SK-N-DZ (cell line): ENCODE measurements at regions not wholly inside any gene's neighbourhood (a gene's known extent, or its start where the extent isn't known, plus 50 kb on each side); places are given as distances from the start of the nearest gene placed in this dataset.
"Not testable (repeated sequence)": the region's sequence is repeated elsewhere in the genome, so short reads cannot be mapped to it uniquely, and the experiment has no call there.

Experiments
- DNase-seq: peaks from one replicate; pipeline ENCODE4 v3.0.0-alpha.2; 2015; ENCODE audit warnings: low spot score

DNA sequence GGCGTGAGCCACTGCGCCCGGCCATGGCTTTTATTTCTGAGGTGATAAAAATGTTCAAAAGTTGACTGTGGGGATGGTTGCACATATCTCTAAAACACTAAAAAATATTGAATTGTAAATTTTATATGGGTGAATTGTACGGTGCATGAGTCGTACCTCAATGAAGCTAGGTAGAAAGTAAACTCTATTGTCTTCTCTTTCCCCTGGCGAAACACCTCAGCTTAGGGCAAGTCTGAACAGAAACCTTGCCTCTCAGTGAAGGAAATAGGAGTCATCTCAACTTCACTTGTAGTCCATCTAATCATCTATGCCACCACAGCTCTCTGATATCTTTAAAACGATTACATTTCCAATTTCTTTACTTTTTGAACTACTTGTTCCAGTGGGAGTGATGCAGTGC lies 309.6 kb downstream of the SPATA31A1 start:
- not testable (repeated sequence) for DNase-seq

DNA sequence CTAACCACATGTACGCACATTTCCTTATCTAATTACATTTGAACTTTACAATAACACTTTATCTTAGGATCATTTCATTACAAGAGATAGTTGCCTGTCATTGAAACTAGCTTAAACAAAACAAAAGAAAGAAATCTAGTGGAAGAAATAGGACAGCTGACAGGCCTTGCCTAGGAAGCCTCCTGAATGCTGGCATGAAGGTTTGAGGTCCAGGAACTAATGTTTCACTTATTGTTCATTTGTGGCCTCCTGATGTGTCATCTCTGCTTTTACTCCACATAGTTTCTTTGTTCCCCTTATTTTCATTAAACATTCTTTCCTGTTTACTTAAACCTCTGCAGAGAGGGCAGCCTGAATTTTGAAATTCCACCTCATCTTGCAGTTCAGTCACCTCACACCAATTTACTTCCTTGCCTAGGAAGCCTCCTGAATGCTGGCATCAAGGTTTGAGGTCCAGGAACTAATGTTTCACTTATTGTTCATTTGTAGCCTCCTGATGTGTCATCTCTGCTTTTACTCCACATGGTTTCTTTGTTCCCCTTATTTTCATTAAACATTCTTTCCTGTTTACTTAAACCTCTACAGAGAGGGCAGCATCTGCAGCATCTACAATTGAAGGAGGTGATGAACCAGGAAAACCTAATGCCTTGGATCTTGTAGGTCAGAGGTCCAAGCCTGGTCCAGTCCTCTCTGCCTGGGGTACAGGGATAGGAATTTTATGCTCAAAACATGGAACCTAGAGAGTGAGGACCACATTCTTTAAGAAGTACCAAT lies 319.2 kb downstream of the SPATA31A1 start:
- DNase-seq: not testable (repeated sequence)

DNA sequence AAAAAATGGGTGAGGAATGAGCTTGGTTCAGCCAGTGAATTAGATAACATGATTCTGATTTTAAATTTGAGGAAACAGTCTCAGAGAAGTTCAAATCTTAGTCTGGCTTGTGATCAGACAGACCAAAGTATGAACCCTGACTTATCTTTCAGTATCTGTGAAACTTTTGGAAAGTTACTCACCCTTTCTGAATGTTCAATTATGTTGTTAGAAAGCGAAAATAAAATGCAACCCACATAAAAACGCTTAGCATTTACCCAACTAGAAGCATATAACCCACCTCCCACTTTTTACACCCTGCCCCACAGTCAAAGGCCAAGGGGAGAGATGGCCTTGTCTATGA lies 319.7 kb downstream of the SPATA31A1 start:
- not testable (repeated sequence) for DNase-seq

DNA sequence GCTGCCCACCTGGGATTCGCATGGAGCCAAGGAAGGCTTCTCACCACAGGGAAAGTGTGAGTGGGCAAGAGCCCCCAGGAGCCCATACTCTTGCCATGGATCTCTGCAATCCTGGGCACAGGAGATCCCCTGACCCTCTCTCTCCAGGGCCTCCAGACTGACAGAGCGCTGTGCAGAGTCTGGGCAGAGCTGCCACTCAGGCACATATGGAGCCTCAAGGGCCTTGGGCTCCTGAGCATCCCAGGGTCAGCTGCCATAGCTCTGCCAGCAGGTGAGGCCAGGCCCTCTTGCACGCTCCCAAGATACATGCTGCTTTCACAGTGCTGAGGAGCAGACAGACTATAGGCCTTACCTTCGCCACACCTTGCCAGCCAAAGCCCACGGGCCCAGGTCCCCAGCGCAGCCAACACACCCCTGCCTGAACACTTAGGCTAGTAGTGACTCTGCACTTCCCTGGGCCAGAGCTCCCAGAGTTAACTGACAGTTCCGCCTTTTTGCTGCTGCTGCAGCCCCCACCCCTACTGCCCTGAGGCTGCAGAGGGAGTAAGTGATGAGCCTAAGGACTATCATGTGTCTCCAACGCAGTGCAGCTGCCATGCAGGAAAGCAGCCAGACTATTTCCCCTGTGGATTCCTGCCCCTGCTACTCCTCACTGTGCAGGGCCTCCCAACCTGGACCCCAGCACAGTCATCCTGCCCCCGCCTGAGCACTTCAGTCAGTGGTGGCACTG lies 323.2 kb downstream of the SPATA31A1 start:
- DNase-seq: not testable (repeated sequence)

DNA sequence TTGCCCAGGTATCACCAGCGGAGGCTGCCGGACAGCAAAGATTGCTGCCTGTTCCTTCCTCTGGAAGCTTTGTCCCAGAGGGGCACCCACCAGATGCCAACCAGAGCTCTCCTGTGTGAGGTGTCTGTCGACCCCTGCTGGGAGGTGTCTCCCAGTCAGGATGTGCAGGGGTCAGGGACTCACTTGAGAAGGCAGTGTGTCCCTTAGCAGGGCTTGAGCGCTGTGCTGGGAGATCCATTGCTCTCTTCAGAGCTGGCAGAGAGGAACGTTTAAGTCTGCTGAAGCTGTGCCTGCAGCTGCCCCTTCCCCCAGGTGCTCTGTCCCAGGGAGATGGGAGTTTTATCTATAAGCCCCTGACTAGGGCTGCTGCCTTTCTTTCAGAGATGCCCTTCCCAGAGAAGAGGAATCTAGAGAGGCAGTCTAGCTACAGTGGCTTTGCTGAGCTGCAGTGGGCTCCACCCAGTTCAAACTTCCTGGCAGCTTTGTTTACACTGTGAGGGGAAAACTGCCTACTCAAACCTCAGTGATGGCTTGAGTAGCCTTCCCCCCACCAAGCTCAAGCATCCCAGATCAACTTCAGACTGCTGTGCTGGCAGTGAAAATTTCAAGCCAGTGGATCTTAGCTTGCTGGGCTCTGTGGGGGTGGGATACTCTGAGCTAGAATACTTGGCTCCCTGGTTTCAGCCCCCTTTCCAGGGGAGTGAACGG lies 325.4 kb downstream of the SPATA31A1 start:
- not testable (repeated sequence) for DNase-seq

DNA sequence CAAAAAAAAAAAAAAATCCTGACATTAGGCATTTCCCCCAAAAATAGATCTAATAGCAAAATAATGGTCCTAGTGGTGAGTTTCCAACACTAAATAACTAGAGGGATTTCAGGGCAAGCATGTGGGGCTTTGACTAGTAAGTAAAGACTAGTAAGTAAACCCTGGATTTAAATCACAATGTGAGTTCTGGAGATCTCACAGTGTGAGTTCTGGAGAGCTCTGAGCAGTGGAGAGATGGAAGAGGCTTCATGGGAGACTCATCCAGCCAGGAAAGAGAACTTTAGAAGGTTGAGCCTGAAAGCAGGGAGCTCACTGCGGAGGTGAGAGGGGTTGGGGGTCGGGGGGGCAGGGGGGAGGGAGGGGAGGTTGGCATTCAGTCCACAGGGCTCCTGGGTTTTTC lies 373.4 kb downstream of the SPATA31A1 start:
- not testable (repeated sequence) for DNase-seq

DNA sequence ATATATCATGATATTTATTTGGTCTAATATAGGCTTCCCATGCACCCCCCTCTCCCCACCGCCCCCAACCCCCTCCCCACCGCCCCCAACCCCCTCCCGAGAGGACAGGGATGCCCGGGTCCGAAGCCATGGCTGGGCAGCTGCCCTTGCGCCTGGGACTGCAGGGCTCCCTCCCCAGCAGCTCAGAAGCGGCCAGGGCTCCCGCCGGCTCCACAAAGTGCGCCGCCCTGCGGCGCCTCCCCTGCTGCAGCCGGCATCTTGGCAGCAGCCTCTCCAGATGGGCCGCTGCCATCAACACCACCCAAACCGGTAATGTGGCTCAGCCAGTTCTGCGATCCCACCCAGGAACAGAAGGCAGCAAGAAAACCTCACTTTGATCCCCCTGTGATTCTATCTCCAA lies 389.4 kb downstream of the SPATA31A1 start:
- DNase-seq: not testable (repeated sequence)

DNA sequence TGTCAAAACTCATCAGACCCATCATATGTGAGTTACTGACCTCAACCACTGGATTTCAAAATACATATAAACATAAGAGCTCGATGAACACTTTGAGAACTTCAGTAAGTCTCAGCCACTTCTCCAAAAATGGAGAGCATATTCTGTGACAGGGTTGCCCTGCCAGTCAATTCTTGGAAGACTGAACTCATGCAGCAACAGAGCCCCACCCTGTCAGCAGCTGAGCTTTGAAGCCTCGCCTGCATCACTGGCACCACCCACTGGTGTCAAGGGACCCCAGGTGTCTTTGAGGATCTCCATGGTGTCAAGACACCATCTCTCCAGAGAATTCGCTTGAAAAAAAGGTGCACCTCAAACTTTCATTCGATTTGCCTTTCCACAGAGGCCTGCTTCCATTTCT lies 420.1 kb downstream of the SPATA31A1 start:
- not testable (repeated sequence) for DNase-seq

DNA sequence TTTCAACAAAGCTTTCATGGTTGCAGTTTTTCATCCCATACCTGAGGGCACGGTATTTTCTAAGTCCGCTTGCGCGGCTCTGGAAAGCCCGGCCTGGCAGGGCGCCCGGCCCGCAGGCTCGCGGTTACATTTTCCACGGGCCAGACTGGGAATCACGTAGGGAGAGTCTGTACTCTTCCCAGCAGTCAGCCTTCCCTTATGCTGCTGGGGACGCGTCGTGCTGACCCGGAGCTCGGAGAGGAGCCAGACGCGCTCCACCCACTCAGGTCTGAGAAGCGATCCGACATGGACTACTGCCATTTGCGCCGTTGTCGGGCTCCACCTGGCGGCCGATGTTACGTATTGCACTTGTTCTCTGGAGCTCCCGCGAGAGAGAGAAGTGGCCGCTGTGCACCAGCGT lies 435.9 kb downstream of the SPATA31A1 start:
- DNase-seq: not testable (repeated sequence)

DNA sequence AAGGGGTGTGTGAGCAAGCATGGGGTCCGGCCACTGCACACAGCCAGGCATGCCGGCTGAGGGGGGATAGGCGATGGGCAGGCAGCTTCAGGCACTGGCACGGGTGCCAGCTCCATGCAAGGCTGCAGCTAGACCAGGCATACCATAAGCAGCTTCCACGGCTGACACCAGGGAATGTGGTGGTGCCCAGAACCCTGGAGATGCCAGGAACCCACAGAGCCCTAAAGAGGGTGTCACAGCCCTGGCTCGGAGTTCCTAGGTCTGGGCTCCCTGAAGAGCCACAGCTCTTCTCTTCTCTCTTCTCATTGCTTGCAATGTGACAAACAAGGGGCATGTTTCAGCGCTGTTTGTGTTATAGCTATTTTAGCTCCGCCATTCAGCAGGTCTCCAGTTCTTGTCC lies 442.5 kb downstream of the SPATA31A1 start:
- DNase-seq: not testable (repeated sequence)

DNA sequence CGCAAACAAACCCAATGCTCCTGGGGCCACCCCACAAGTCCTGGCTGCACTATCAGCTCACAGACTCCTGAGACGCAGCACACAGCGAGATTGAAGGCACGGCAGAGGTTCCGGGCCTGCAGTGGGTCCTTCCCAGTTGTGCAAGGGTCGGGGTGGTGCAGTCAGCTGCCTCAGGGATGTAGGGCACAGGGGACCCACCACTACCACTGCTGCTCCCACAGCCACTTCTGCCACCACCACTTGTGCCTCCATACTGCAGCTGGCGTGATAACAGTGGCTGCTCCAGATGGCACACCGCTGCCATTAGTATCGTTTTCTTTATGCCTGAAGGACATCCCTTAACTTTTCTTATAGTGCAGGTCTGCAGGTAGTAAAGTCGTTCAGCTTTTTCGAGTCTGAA lies 443.8 kb downstream of the SPATA31A1 start:
- not testable (repeated sequence) for DNase-seq

DNA sequence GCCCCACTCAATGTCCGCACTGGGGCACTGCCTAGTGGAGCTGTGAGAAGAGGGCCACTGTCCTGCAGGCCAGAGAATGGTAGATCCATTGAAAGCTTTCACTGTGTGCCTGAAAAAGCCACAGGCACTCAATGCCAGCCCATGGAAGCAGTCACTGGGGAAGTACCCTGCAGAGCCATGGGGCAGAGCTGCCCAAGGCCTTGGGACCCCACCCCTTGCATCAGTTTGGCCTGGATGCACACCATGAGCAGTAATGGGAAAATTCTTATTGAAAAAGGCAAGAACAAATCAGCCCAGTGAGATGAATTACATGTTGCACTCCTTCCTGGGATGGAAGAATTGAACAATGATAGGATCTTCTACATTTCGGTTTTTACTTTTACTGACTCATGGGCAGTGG lies 447.1 kb downstream of the SPATA31A1 start:
- not testable (repeated sequence) for DNase-seq

DNA sequence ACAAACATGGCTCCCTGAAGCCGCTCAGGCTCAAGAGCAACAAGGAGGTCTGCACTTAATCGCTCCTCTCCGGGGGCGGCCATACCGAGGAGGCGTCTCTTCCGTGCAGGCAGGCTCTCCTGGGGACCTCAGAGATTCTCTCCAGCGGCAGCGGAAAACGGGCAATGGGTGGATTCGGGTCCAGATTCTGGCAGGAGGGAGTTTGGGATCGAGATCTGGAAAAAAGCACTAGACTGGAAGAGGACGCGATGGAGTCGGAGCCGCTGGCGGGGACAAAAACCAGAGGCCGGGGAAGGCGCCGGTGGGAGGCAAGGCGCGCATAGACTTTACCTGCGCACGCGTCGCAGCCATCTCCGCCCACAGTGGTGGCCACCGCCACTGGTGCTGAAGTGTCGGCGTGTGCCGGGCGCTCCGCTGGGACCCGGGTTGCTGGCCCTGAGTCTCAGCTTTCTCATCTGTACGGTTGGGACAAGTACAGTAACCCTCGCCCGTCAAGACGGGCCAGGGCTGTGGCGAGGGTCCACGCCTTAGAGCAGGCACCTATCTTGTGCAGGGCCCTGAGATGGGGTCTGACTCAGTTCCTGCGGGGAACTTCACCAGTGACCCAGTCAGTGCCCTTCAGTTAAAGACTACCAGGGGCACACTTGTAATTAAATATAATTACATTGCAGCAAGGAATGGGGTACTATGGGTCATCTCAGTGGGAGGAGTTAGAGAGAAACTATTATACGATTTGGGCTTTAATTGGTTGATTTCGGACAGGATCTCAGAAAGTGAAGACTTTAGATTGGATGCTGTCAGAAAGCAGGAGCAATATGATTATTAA lies 454.1 kb downstream of the SPATA31A1 start:
- peak; percentile 72 for DNase-seq

DNA sequence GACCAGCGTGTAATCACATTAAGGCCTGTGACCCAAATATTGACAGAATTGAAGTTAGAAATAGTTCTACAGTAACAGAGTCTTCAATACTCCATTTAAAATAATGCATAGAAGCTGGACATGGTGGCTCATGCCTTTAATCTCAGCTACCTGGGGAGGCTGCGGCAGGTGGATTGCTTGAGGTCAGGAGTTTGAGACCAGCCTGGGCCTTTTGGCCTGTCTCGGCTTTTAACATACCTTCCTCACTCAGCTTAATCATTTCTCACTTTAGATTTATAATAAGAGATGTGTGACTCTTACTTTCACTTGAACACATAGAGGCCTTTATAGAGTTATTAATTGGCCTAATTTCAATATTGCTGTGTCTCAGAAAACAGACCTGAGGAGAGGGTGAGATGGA lies 454.9 kb downstream of the SPATA31A1 start:
- not testable (repeated sequence) for DNase-seq

DNA sequence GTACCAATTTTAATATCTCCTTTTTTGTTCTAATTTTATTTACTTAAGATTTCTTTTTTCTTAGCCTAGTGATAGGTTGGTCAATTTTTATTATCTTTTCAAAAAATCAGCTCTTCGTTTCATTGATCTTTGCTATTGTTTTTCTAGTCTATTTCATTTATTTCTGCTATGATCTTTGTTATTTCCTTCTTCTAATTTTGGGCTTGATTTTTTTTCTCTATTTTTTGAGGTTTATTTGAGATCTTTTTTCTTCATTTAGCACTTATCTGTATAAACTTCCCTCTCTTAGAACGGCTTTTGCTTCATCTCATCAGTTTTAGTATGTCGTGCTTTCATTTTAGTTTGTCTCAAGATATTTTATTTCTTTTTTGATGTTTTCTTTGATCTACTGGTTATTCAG lies 456.1 kb downstream of the SPATA31A1 start:
- DNase-seq: not testable (repeated sequence)

DNA sequence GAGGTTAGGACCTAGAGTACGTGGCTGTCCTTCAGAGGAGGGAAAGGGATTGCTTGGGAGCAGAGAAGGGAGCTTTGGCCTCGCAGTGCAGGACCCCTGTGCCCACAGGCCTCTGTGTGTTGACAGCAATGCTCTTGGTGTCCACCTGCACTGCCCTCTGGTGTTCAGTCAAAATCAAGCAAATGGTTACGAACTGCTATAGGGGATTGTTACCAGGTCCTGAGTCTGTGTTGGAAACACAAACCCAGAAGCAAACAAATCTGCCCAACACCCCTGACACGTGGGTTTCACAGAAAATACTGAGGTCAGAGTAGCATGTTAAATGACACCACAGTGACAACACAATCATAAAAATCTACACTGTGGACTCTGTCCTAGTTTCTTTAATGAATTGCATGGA lies 473.0 kb downstream of the SPATA31A1 start:
- not testable (repeated sequence) for DNase-seq
